ENCODE measurements at regions not wholly inside any gene's neighbourhood (a gene's known extent, or its start where the extent isn't known, plus 50 kb on each side); places are given as distances from the start of the nearest gene placed in this dataset.

DNA sequence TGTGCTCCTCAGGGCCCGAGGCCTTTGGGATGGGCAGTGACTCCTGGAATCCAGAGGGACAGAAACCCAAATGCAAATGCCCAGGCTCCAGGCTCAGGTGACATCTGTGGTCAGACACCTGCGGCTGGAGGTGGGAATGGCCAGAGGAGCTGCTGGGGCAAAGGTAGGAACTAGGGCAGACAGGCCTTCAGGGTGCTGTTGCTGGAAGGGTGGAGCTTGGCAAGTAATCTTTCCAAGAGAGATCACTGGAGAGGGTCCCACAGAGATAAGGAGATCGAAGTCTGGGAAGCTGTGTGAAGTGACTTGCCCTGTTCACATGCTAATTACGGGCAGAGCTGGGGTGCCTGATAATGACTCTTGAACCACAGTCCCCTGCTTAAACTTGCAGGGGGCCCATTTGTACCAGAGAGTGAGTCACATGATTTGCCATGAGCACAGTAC lies 82.4 kb downstream of the ACAA2 start (continued):
- no peak for TF ChIP-seq ZBTB33 (IDR thresholded peaks at IDR 0.05)
- no peak for TF ChIP-seq YY1 (IDR thresholded peaks at IDR 0.05)
- TF ChIP-seq TAF1 (conservative IDR thresholded peaks at IDR 0.05) = no peak
- peak in 1 of 2 donors; percentile 42 for TF ChIP-seq HNF4A (conservative IDR thresholded peaks at IDR 0.05)
- TF ChIP-seq FOXA2 (IDR thresholded peaks at IDR 0.05) = no peak
- TF ChIP-seq, protein P1, sequence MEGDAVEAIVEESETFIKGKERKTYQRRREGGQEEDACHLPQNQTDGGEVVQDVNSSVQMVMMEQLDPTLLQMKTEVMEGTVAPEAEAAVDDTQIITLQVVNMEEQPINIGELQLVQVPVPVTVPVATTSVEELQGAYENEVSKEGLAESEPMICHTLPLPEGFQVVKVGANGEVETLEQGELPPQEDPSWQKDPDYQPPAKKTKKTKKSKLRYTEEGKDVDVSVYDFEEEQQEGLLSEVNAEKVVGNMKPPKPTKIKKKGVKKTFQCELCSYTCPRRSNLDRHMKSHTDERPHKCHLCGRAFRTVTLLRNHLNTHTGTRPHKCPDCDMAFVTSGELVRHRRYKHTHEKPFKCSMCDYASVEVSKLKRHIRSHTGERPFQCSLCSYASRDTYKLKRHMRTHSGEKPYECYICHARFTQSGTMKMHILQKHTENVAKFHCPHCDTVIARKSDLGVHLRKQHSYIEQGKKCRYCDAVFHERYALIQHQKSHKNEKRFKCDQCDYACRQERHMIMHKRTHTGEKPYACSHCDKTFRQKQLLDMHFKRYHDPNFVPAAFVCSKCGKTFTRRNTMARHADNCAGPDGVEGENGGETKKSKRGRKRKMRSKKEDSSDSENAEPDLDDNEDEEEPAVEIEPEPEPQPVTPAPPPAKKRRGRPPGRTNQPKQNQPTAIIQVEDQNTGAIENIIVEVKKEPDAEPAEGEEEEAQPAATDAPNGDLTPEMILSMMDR (IDR thresholded peaks at IDR 0.05; ENCODE audit: low read depth, low read length, missing input control) = peak; percentile 3

- Histone ChIP-seq H3K9me3 (ENCODE audit: control insufficient read depth in 4 of 4, low read length in 3 of 4) (no peaks in the 10 kb centered on the region), H3K4me3 (ENCODE audit: low read depth in 1 of 3, low read length in 3 of 3) (no peak overlapping the region), H3K36me3 (ENCODE audit: control insufficient read depth in 4 of 4, insufficient read depth in 3 of 4, low read depth in 1 of 4, low read length in 3 of 4) (no peaks in the 10 kb centered on the region), H3K9ac (ENCODE audit: low read depth in 1 of 2, low read length in 2 of 2) (no peak overlapping the region), H3K27ac (ENCODE audit: low read depth in 1 of 2, low read length in 2 of 2) (peak overlapping the region in 1 of 2 donors; percentile 28), H3K4me1 (ENCODE audit: control insufficient read depth in 4 of 4, insufficient read depth in 4 of 4, low read length in 3 of 4) (peaks cover 18 to 47% (median 31%) of the 10 kb centered on the region in 4 donors), H3K27me3 (ENCODE audit: control insufficient read depth in 4 of 4, insufficient read depth in 4 of 4, low read length in 3 of 4) (no peaks in the 10 kb centered on the region)
- peak; percentile 41 for DNase-seq (ENCODE audit: low spot score)
- no peak for TF ChIP-seq NR2F2 (IDR thresholded peaks at IDR 0.05)
- TF ChIP-seq EGR1 (IDR thresholded peaks at IDR 0.05; ENCODE audit: low read depth in 2 of 2) = no peak
- TF ChIP-seq, protein P2, sequence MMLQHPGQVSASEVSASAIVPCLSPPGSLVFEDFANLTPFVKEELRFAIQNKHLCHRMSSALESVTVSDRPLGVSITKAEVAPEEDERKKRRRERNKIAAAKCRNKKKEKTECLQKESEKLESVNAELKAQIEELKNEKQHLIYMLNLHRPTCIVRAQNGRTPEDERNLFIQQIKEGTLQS (IDR thresholded peaks at IDR 0.05) = no peak
- peak; percentile 69 to 78 for TF ChIP-seq RAD21 (IDR thresholded peaks at IDR 0.05)
- TF ChIP-seq, protein P1 (IDR thresholded peaks at IDR 0.05; ENCODE audit: low read depth, low read length, missing input control) = peak; percentile 49
- no peak for TF ChIP-seq ZBTB33 (IDR thresholded peaks at IDR 0.05)
- TF ChIP-seq, protein P3, sequence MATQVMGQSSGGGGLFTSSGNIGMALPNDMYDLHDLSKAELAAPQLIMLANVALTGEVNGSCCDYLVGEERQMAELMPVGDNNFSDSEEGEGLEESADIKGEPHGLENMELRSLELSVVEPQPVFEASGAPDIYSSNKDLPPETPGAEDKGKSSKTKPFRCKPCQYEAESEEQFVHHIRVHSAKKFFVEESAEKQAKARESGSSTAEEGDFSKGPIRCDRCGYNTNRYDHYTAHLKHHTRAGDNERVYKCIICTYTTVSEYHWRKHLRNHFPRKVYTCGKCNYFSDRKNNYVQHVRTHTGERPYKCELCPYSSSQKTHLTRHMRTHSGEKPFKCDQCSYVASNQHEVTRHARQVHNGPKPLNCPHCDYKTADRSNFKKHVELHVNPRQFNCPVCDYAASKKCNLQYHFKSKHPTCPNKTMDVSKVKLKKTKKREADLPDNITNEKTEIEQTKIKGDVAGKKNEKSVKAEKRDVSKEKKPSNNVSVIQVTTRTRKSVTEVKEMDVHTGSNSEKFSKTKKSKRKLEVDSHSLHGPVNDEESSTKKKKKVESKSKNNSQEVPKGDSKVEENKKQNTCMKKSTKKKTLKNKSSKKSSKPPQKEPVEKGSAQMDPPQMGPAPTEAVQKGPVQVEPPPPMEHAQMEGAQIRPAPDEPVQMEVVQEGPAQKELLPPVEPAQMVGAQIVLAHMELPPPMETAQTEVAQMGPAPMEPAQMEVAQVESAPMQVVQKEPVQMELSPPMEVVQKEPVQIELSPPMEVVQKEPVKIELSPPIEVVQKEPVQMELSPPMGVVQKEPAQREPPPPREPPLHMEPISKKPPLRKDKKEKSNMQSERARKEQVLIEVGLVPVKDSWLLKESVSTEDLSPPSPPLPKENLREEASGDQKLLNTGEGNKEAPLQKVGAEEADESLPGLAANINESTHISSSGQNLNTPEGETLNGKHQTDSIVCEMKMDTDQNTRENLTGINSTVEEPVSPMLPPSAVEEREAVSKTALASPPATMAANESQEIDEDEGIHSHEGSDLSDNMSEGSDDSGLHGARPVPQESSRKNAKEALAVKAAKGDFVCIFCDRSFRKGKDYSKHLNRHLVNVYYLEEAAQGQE (IDR thresholded peaks at IDR 0.05) = no peak
- TF ChIP-seq HNF4A (conservative IDR thresholded peaks at IDR 0.05) = no peak
- 74% methylated on average over 4 of the region's 4 CpGs for WGBS
Measured at GRCh38 chr18:49728542-49728941, 84.8 kb downstream of the ACAA2 start.
